AG04449 (cell line): ENCODE measurements at regions not wholly inside any gene's neighbourhood (a gene's known extent, or its start where the extent isn't known, plus 50 kb on each side); places are given as distances from the start of the nearest gene placed in this dataset.

Source experiments
- CTCF ChIA-PET: fragments of 350-600 bp; formaldehyde crosslinking; extraction: SDS; loops from one replicate; lab custom pipeline; 2021; ENCODE audit warnings: antibody characterized with exemption; lab: Yijun Ruan, JAX
- POLR2A ChIA-PET: fragments of 400-600, 350-600 bp; formaldehyde crosslinking; extraction: SDS; loops from one replicate; lab custom pipeline; 2020; ENCODE audit warnings: antibody characterized with exemption, inconsistent platforms; lab: Yijun Ruan, JAX
- DNase-seq: peaks from one replicate; pipeline ENCODE4 v3.0.0-alpha.2; 2010; ENCODE audit warnings: low read depth, low spot score
- H3K4me3 ChIP-seq: 2 replicates; pipeline ENCODE4 v1.5.1; 2011; ENCODE audit warnings: low read depth, mild to moderate bottlenecking, control low read depth, low read length
- CTCF ChIP-seq: IDR thresholded peaks from one replicate; pipeline ENCODE4 v1.5.1; 2011; ENCODE audit warnings: mild to moderate bottlenecking, moderate library complexity, low read length, control low read depth, inconsistent platforms; ENCODE audit not compliant: insufficient read depth; ENCODE audit errors: missing control alignments

- no peak overlapping the region for H3K4me3 ChIP-seq
- CTCF ChIA-PET, result no interaction called here
- TF ChIP-seq CTCF, result no peak
- POLR2A ChIA-PET, result no interaction called here
- no peak for DNase-seq
Observed at GRCh38 chr14:104303705-104304425, 165.5 kb downstream of the KIF26A start.

- ChIA-PET CTCF (no interaction called here), POLR2A (no interaction called here)
- DNase-seq, result no peak
Observed at GRCh38 chr14:104304451-104305351, 166.3 kb downstream of the KIF26A start.

GRCh38 chr14:104305511-104306449 lies 167.4 kb downstream of the KIF26A start:
- CTCF ChIA-PET, result no interaction called here

More at GRCh38 chr14:104304451-104305351, 166.3 kb downstream of the KIF26A start:
- TF ChIP-seq CTCF, result no peak
- H3K4me3 ChIP-seq, result no peak overlapping the region

GRCh38 chr14:104306450-104307040 lies 168.2 kb downstream of the KIF26A start:
- no peak for TF ChIP-seq CTCF
- no peak overlapping the region for H3K4me3 ChIP-seq
- no peak for DNase-seq
- CTCF ChIA-PET, result no interaction called here
- POLR2A ChIA-PET, result no interaction called here

More at GRCh38 chr14:104305511-104306449, 167.4 kb downstream of the KIF26A start:
- POLR2A ChIA-PET, result no interaction called here
- TF ChIP-seq CTCF, result no peak
- DNase-seq, result no peak
- H3K4me3 ChIP-seq, result no peak overlapping the region

GRCh38 chr14:104307246-104307626 lies 168.8 kb downstream of the KIF26A start:
- DNase-seq, result no peak
- no peak for TF ChIP-seq CTCF
- POLR2A ChIA-PET, result no interaction called here
- no peak overlapping the region for H3K4me3 ChIP-seq
- CTCF ChIA-PET, result no interaction called here
